ENCODE measurements at regions not wholly inside any gene's neighbourhood (a gene's known extent, or its start where the extent isn't known, plus 50 kb on each side); places are given as distances from the start of the nearest gene placed in this dataset.

- TF ChIP-seq CTCF (IDR thresholded peaks at IDR 0.05; ENCODE audit: poor library complexity, severe bottlenecking) (no peak), EZH2 (IDR thresholded peaks at IDR 0.05; ENCODE audit: borderline replicate concordance, insufficient read depth, low read length, poor library complexity, severe bottlenecking) (no peak), MXI1 (conservative IDR thresholded peaks at IDR 0.05; ENCODE audit: poor library complexity, severe bottlenecking) (no peak), RAD21 (conservative IDR thresholded peaks at IDR 0.05) (no peak), TAF1 (IDR thresholded peaks at IDR 0.05; ENCODE audit: low read depth) (no peak), POLR2AphosphoS5 (IDR thresholded peaks at IDR 0.05) (no peak), EP300 (conservative IDR thresholded peaks at IDR 0.05; ENCODE audit: poor library complexity, severe bottlenecking) (no peak), SMC3 (conservative IDR thresholded peaks at IDR 0.05; ENCODE audit: poor library complexity) (no peak)
- TF ChIP-seq, protein P1, sequence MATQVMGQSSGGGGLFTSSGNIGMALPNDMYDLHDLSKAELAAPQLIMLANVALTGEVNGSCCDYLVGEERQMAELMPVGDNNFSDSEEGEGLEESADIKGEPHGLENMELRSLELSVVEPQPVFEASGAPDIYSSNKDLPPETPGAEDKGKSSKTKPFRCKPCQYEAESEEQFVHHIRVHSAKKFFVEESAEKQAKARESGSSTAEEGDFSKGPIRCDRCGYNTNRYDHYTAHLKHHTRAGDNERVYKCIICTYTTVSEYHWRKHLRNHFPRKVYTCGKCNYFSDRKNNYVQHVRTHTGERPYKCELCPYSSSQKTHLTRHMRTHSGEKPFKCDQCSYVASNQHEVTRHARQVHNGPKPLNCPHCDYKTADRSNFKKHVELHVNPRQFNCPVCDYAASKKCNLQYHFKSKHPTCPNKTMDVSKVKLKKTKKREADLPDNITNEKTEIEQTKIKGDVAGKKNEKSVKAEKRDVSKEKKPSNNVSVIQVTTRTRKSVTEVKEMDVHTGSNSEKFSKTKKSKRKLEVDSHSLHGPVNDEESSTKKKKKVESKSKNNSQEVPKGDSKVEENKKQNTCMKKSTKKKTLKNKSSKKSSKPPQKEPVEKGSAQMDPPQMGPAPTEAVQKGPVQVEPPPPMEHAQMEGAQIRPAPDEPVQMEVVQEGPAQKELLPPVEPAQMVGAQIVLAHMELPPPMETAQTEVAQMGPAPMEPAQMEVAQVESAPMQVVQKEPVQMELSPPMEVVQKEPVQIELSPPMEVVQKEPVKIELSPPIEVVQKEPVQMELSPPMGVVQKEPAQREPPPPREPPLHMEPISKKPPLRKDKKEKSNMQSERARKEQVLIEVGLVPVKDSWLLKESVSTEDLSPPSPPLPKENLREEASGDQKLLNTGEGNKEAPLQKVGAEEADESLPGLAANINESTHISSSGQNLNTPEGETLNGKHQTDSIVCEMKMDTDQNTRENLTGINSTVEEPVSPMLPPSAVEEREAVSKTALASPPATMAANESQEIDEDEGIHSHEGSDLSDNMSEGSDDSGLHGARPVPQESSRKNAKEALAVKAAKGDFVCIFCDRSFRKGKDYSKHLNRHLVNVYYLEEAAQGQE (IDR thresholded peaks at IDR 0.05; ENCODE audit: borderline replicate concordance), result no peak
Measured at GRCh38 chr5:162529209-162529608, 461.6 kb downstream of the GABRG2 start.

Data from neural cell (in vitro differentiated cells).